GM23248 (cell line): ENCODE measurements at regions not wholly inside any gene's neighbourhood (a gene's known extent, or its start where the extent isn't known, plus 50 kb on each side); places are given as distances from the start of the nearest gene placed in this dataset.

ENCODE experiments used
- EZH2 ChIP-seq: fragments of 200-600 bp; sonication (generic); IDR thresholded peaks from 2 replicates; pipeline ENCODE4 v1.6.1; 2018; ENCODE audit warnings: antibody characterized with exemption, mild to moderate bottlenecking; ENCODE audit not compliant: insufficient read depth, poor library complexity, severe bottlenecking
- EZH2phosphoT487 ChIP-seq: fragments of 200-600 bp; sonication (generic); IDR thresholded peaks from 2 replicates; pipeline ENCODE4 v1.6.1; 2018; ENCODE audit warnings: antibody characterized with exemption, moderate library complexity, mild to moderate bottlenecking, low read depth; ENCODE audit not compliant: insufficient read depth

GRCh38 chr18:71433373-71433772 is 1110.8 kb downstream of the CBLN2 start:
- no peak for TF ChIP-seq EZH2
- no peak for TF ChIP-seq EZH2phosphoT487
